Pancreas (tissue), 10 donors: ENCODE measurements at regions not wholly inside any gene's neighbourhood (a gene's known extent, or its start where the extent isn't known, plus 50 kb on each side); places are given as distances from the start of the nearest gene placed in this dataset.

Source experiments
- ATAC-seq, 4 donors: fragments of 200-7000 bp; cut with Tn5 transposase; one replicate each; pipeline versions ENCODE4 v1.8.0 to v1.9.1; 2020; ENCODE audit warnings: mild to moderate bottlenecking in 4 of 4, moderate library complexity in 4 of 4
- DNase-seq, 6 donors: peaks; one replicate each; pipeline ENCODE4 v3.0.0-alpha.2; 2020
- FAIRE-seq: peaks from 2 replicates; lab custom pipeline; 2012; peaks lifted over from hg19 to GRCh38; lab: Jason Lieb, UNC
- H3K27ac ChIP-seq, 4 donors: fragments of 200-600 bp; sonication (generic); 1 replicate in 3 of 4; 2 replicates in 1 of 4; pipeline versions ENCODE4 v1.5.0 to v1.8.0; 2020
- H3K27me3 ChIP-seq, 4 donors: fragments of 200-600 bp; one replicate each; pipeline ENCODE4 v1.8.0; 2021
- H3K36me3 ChIP-seq, 3 donors: fragments of 200-600 bp; sonication (generic) in 1 of 3; one replicate each; pipeline versions ENCODE4 v1.5.0 to v1.8.0; 2020 to 2021
- H3K4me1 ChIP-seq, 3 donors: fragments of 200-600 bp; one replicate each; pipeline ENCODE4 v1.8.0; 2021
- H3K4me3 ChIP-seq, 4 donors: fragments of 200-600 bp; sonication (generic) in 2 of 4; one replicate each; pipeline versions ENCODE4 v1.5.0 to v1.8.0; 2020 to 2021
- H3K9me3 ChIP-seq, 4 donors: fragments of 200-600 bp; one replicate each; pipeline ENCODE4 v1.8.0; 2021
- CTCF ChIP-seq, 4 donors: fragments of 200-600 bp; sonication (generic) in 3 of 4; IDR thresholded peaks; one replicate each; pipeline versions ENCODE4 v1.5.0 to v1.8.0; 2021; ENCODE audit warnings: antibody characterized with exemption in 4 of 4
- WGBS, 2 donors: extraction: QIAGEN DNeasy Blood & Tissue Kit; methylation state at CpG; one replicate each; pipeline ENCODE4 v1.1.7; 2013; 5-methylcytosine and 5-hydroxymethylcytosine counted together
- intact Hi-C, 3 donors: fragments of 100-400 bp; cut with DNase I; formaldehyde crosslinking; loops; one replicate each; pipeline versions ENCODE4 v1.11.1 to v1.14.2; 2022
- donor health status: healthy with polysubstance abuse.
- donor health status: DM: no; HTN: no; CAD: no; lungs with moderate emphysema.
- donor health status: DM: no; HTN: no; CAD: no.
- donor health status: control.
- donor health status: control.
- donor health status: Bipolar disorder and iron deficiency.
- donor health status: DM: yes; HTN: yes; CAD: no.
- donor health status: DM: no; HTN: no; CAD: no.
- donor health status: DM: no; HTN: no; CAD: no.
- donor health status: DM: yes; HTN: yes; CAD: no.

GRCh38 chr17:71164561-71164960 is 956.3 kb upstream of the SOX9 start:
- Histone ChIP-seq H3K4me3 (peak overlapping the region in 1 of 4 donors; percentile 22), H3K27me3 (no peaks in the 10 kb centered on the region), H3K27ac (peak overlapping the region in 1 of 4 donors; percentile 74), H3K4me1 (peaks cover 8 to 43% (median 21%) of the 10 kb centered on the region in 3 donors), H3K36me3 (no peaks in the 10 kb centered on the region), H3K9me3 (no peaks in the 10 kb centered on the region)
- FAIRE-seq (no peak), DNase-seq (no peak), ATAC-seq (no peak)
- 75 to 80% methylated on average over 3 of the region's 3 CpGs for WGBS, 2 donors
- TF ChIP-seq CTCF (IDR thresholded peaks at IDR 0.05) = no peak
- intact Hi-C loops = no loop called here

- no peak overlapping the region for H3K4me3 ChIP-seq
- no peak for ATAC-seq
- no peaks in the 10 kb centered on the region for H3K27me3 ChIP-seq
- no peak for FAIRE-seq
- no peak for TF ChIP-seq CTCF (IDR thresholded peaks at IDR 0.05)
- H3K36me3 ChIP-seq = no peaks in the 10 kb centered on the region
- no peak for DNase-seq
- no peaks in the 10 kb centered on the region for H3K9me3 ChIP-seq
- peak overlapping the region in 1 of 4 donors; percentile 74 for H3K27ac ChIP-seq
- peaks cover 8 to 43% (median 21%) of the 10 kb centered on the region in 3 donors for H3K4me1 ChIP-seq
- intact Hi-C loops = no loop called here
- 35 to 47% methylated on average over 2 of the region's 2 CpGs for WGBS, 2 donors
Observed at GRCh38 chr17:71166311-71166710, 954.5 kb upstream of the SOX9 start.

GRCh38 chr17:71168053-71168741 is 952.6 kb upstream of the SOX9 start:
- no peaks in the 10 kb centered on the region for H3K27me3 ChIP-seq
- intact Hi-C loops = no loop called here
- DNase-seq (peak in 2 of 6 donors; percentile 23 to 25), FAIRE-seq (no peak), ATAC-seq (peak; percentile 35 to 69 (median 60))
- H3K27ac ChIP-seq = peak overlapping the region in 1 of 4 donors; percentile 55
- TF ChIP-seq CTCF (IDR thresholded peaks at IDR 0.05) = no peak
- no peak overlapping the region for H3K4me3 ChIP-seq
- peaks cover 8 to 35% (median 12%) of the 10 kb centered on the region in 3 donors for H3K4me1 ChIP-seq
- H3K36me3 ChIP-seq = no peaks in the 10 kb centered on the region
- H3K9me3 ChIP-seq = no peaks in the 10 kb centered on the region
- 50 to 53% methylated on average over 5 of the region's 5 CpGs for WGBS, 2 donors

GRCh38 chr17:71170070-71170469 is 950.8 kb upstream of the SOX9 start:
- no peak for FAIRE-seq
- no peak for TF ChIP-seq CTCF (IDR thresholded peaks at IDR 0.05)
- no peaks in the 10 kb centered on the region for H3K9me3 ChIP-seq
- intact Hi-C loops = no loop called here
- DNase-seq = no peak
- H3K4me3 ChIP-seq = no peak overlapping the region
- no peaks in the 10 kb centered on the region for H3K27me3 ChIP-seq
- H3K36me3 ChIP-seq = no peaks in the 10 kb centered on the region
- H3K27ac ChIP-seq = no peak overlapping the region
- ATAC-seq = no peak
- H3K4me1 ChIP-seq = peaks cover 0 to 27% (median 4%) of the 10 kb centered on the region in 3 donors

GRCh38 chr17:71171270-71171669 is 949.5 kb upstream of the SOX9 start:
- WGBS, 2 donors = 63 to 75% methylated on average over 2 of the region's 2 CpGs
- Histone ChIP-seq H3K36me3 (no peaks in the 10 kb centered on the region), H3K4me3 (no peak overlapping the region), H3K4me1 (peaks cover 0 to 15% (median 0%) of the 10 kb centered on the region in 3 donors), H3K27me3 (no peaks in the 10 kb centered on the region), H3K27ac (no peak overlapping the region), H3K9me3 (no peaks in the 10 kb centered on the region)
- TF ChIP-seq CTCF (IDR thresholded peaks at IDR 0.05) = no peak
- no peak for DNase-seq
- intact Hi-C loops = no loop called here
- ATAC-seq = no peak
- no peak for FAIRE-seq
